ENCODE measurements at regions not wholly inside any gene's neighbourhood (a gene's known extent, or its start where the extent isn't known, plus 50 kb on each side); places are given as distances from the start of the nearest gene placed in this dataset.

- TF ChIP-seq CTCF (IDR thresholded peaks at IDR 0.05; ENCODE audit: unreplicated experiment) = no peak
- no peak for DNase-seq (ENCODE audit: low spot score)
- Mint-ChIP-seq H3K4me3 (ENCODE audit: unreplicated experiment) (no peak overlapping the region), H3K27ac (ENCODE audit: unreplicated experiment) (no peak overlapping the region), H3K27me3 (ENCODE audit: unreplicated experiment) (no peaks in the 10 kb centered on the region), H3K4me1 (ENCODE audit: unreplicated experiment) (no peaks in the 10 kb centered on the region), H3K9me3 (ENCODE audit: unreplicated experiment) (no peaks in the 10 kb centered on the region), H3K36me3 (ENCODE audit: low read depth, unreplicated experiment) (no peaks in the 10 kb centered on the region)
Measured at GRCh38 chr12:102763471-102763870, 153.6 kb downstream of the PAH start.

GRCh38 chr12:102763061-102763460 lies 154.0 kb downstream of the PAH start:
- Mint-ChIP-seq H3K27me3 (ENCODE audit: unreplicated experiment) (no peaks in the 10 kb centered on the region), H3K36me3 (ENCODE audit: low read depth, unreplicated experiment) (no peaks in the 10 kb centered on the region), H3K4me3 (ENCODE audit: unreplicated experiment) (no peak overlapping the region), H3K4me1 (ENCODE audit: unreplicated experiment) (no peaks in the 10 kb centered on the region), H3K9me3 (ENCODE audit: unreplicated experiment) (no peaks in the 10 kb centered on the region), H3K27ac (ENCODE audit: unreplicated experiment) (no peak overlapping the region)
- no peak for DNase-seq (ENCODE audit: low spot score)
- TF ChIP-seq CTCF (IDR thresholded peaks at IDR 0.05; ENCODE audit: unreplicated experiment) = no peak

GRCh38 chr12:102760322-102760721 lies 156.7 kb downstream of the PAH start:
- no peaks in the 10 kb centered on the region for H3K27me3 Mint-ChIP-seq (ENCODE audit: unreplicated experiment)
- no peaks in the 10 kb centered on the region for H3K36me3 Mint-ChIP-seq (ENCODE audit: low read depth, unreplicated experiment)
- H3K4me3 Mint-ChIP-seq (ENCODE audit: unreplicated experiment) = no peak overlapping the region
- no peaks in the 10 kb centered on the region for H3K9me3 Mint-ChIP-seq (ENCODE audit: unreplicated experiment)
- no peak for DNase-seq (ENCODE audit: low spot score)
- no peak overlapping the region for H3K27ac Mint-ChIP-seq (ENCODE audit: unreplicated experiment)
- TF ChIP-seq CTCF (IDR thresholded peaks at IDR 0.05; ENCODE audit: unreplicated experiment) = no peak
- H3K4me1 Mint-ChIP-seq (ENCODE audit: unreplicated experiment) = no peaks in the 10 kb centered on the region

- H3K4me3 Mint-ChIP-seq (ENCODE audit: unreplicated experiment) = no peak overlapping the region
- H3K27me3 Mint-ChIP-seq (ENCODE audit: unreplicated experiment) = no peaks in the 10 kb centered on the region
- H3K36me3 Mint-ChIP-seq (ENCODE audit: low read depth, unreplicated experiment) = no peaks in the 10 kb centered on the region
- H3K9me3 Mint-ChIP-seq (ENCODE audit: unreplicated experiment) = no peaks in the 10 kb centered on the region
- DNase-seq (ENCODE audit: low spot score) = no peak
- no peak overlapping the region for H3K27ac Mint-ChIP-seq (ENCODE audit: unreplicated experiment)
- no peaks in the 10 kb centered on the region for H3K4me1 Mint-ChIP-seq (ENCODE audit: unreplicated experiment)
- no peak for TF ChIP-seq CTCF (IDR thresholded peaks at IDR 0.05; ENCODE audit: unreplicated experiment)
Measured at GRCh38 chr12:102759466-102759865, 157.6 kb downstream of the PAH start.

- no peak overlapping the region for H3K27ac Mint-ChIP-seq (ENCODE audit: unreplicated experiment)
- H3K36me3 Mint-ChIP-seq (ENCODE audit: low read depth, unreplicated experiment) = no peaks in the 10 kb centered on the region
- H3K4me1 Mint-ChIP-seq (ENCODE audit: unreplicated experiment) = no peaks in the 10 kb centered on the region
- H3K9me3 Mint-ChIP-seq (ENCODE audit: unreplicated experiment) = no peaks in the 10 kb centered on the region
- no peaks in the 10 kb centered on the region for H3K27me3 Mint-ChIP-seq (ENCODE audit: unreplicated experiment)
- DNase-seq (ENCODE audit: low spot score) = no peak
- TF ChIP-seq CTCF (IDR thresholded peaks at IDR 0.05; ENCODE audit: unreplicated experiment) = no peak
- H3K4me3 Mint-ChIP-seq (ENCODE audit: unreplicated experiment) = no peak overlapping the region
Measured at GRCh38 chr12:102757882-102758226, 159.2 kb downstream of the PAH start.
